Aorta (tissue), 5 donors: ENCODE measurements at regions not wholly inside any gene's neighbourhood (a gene's known extent, or its start where the extent isn't known, plus 50 kb on each side); places are given as distances from the start of the nearest gene placed in this dataset.
A peak's percentile ranks its signal among the peaks of the same experiment; 100 is the strongest.

Source experiments
- ATAC-seq: fragments of 200-7000 bp; cut with Tn5 transposase; one replicate; pipeline ENCODE4 v1.9.1; 2022; ENCODE audit warnings: moderate library complexity; ENCODE audit not compliant: low FRiP score
- DNase-seq, 2 donors: peaks; one replicate each; pipeline ENCODE4 v3.0.0-alpha.2; 2020
- H3K27ac ChIP-seq, 2 donors: one replicate each; pipeline ENCODE4 v1.5.1; 2013; ENCODE audit warnings: low read length in 2 of 2, mild to moderate bottlenecking in 2 of 2, moderate library complexity in 2 of 2, control low read depth in 1 of 2, inconsistent platforms in 1 of 2, low read depth in 1 of 2
- H3K27me3 ChIP-seq, 2 donors: one replicate each; pipeline ENCODE4 v1.6.1; 2013; ENCODE audit warnings: control low read depth in 1 of 2, low read length in 1 of 2, mild to moderate bottlenecking in 1 of 2, moderate library complexity in 1 of 2; ENCODE audit not compliant: insufficient read depth in 2 of 2, control insufficient read depth in 1 of 2
- H3K36me3 ChIP-seq, 2 donors: one replicate each; pipeline ENCODE4 v1.6.1; 2013; ENCODE audit warnings: control low read depth in 1 of 2, low read length in 1 of 2, mild to moderate bottlenecking in 1 of 2; ENCODE audit not compliant: insufficient read depth in 2 of 2, control insufficient read depth in 1 of 2
- H3K4me1 ChIP-seq, 2 donors: one replicate each; pipeline ENCODE4 v1.6.1; 2013; ENCODE audit warnings: low read length in 2 of 2, control low read depth in 1 of 2, mild to moderate bottlenecking in 1 of 2, moderate library complexity in 1 of 2; ENCODE audit not compliant: insufficient read depth in 2 of 2, control insufficient read depth in 1 of 2
- H3K4me3 ChIP-seq, 2 donors: one replicate each; pipeline ENCODE4 v1.5.1; 2013; ENCODE audit warnings: low read length in 2 of 2, control low read depth in 1 of 2, mild to moderate bottlenecking in 1 of 2
- H3K9me3 ChIP-seq: one replicate; pipeline ENCODE4 v1.6.1; 2013; ENCODE audit warnings: mild to moderate bottlenecking, low read length; ENCODE audit not compliant: control insufficient read depth
- WGBS, 2 donors: extraction: QIAGEN DNeasy Blood & Tissue Kit; methylation state at CpG; one replicate each; pipeline ENCODE4 v1.1.7; 2013; 5-methylcytosine and 5-hydroxymethylcytosine counted together
- intact Hi-C, 2 donors: fragments of 100-400 bp; cut with DNase I; formaldehyde crosslinking; loops; one replicate each; pipeline versions ENCODE4 v1.14.2 to v1.15.0; 2022
- donor health status: healthy with polysubstance abuse.
- donor health status: Bipolar disorder and iron deficiency.
- donor health status: DM: no; HTN: no; CAD: no.
- donor health status: DM: no; HTN: no; CAD: no.
- donor health status: DM: yes; HTN: yes; CAD: no.

GRCh38 chr7:96952974-96953391, 52.4 kb upstream of the DLX6 start:
- ATAC-seq = no peak
- intact Hi-C loops = no loop called here
- Histone ChIP-seq H3K9me3 (no peaks in the 10 kb centered on the region), H3K36me3 (no peaks in the 10 kb centered on the region), H3K4me3 (no peak overlapping the region), H3K4me1 (peaks cover 0 to 7% of the 10 kb centered on the region in 2 donors), H3K27ac (no peak overlapping the region), H3K27me3 (no peaks in the 10 kb centered on the region)
- peak in 1 of 2 donors; percentile 61 for DNase-seq
- 62 to 67% methylated on average over 3 of the region's 3 CpGs for WGBS, 2 donors

GRCh38 chr7:96953676-96954513, 51.5 kb upstream of the DLX6 start:
- H3K4me3 ChIP-seq = no peak overlapping the region
- no peaks in the 10 kb centered on the region for H3K9me3 ChIP-seq
- H3K27me3 ChIP-seq = no peaks in the 10 kb centered on the region
- H3K36me3 ChIP-seq = no peaks in the 10 kb centered on the region
- intact Hi-C loops = no loop called here
- H3K4me1 ChIP-seq = peaks cover 0 to 7% of the 10 kb centered on the region in 2 donors
- no peak overlapping the region for H3K27ac ChIP-seq
- 69 to 73% methylated on average over 6 of the region's 6 CpGs for WGBS, 2 donors
- ATAC-seq (no peak), DNase-seq (no peak)
